ENCODE measurements at regions not wholly inside any gene's neighbourhood (a gene's known extent, or its start where the extent isn't known, plus 50 kb on each side); places are given as distances from the start of the nearest gene placed in this dataset.
"Not testable (repeated sequence)": the region's sequence is repeated elsewhere in the genome, so short reads cannot be mapped to it uniquely, and the experiment has no call there.

DNA sequence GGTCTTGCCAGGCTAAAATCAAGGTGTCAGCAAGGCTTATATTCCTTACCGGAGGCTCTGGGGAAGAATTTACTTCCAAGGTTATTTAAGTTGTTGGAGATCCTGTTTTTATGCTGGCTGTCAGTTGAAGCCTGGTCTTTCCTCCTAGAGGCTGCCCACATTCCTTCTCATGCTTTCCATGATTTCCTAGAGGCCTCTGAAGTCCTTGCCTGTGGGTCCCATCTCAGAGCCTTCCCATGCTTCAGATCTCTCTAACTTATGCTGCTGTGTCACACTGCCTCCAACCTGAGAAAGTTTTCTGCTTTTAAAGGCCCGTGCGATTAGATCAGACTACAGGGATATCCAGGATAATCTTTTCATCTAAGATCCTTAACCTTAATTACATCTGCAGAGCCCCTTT is 1877.3 kb downstream of the KHDRBS2 start:
- not testable (repeated sequence) for DNase-seq (ENCODE audit: low spot score); H3K79me2 ChIP-seq; H3K27ac ChIP-seq; H3K27me3 ChIP-seq; H3K9me3 ChIP-seq (ENCODE audit: low read depth); H3K4me1 ChIP-seq (ENCODE audit: insufficient read depth); H2AFZ ChIP-seq; H3K9me2 ChIP-seq (replicated peaks; ENCODE audit: insufficient read depth); H3K36me3 ChIP-seq (replicated peaks; ENCODE audit: insufficient read depth, low read depth); H3K4me3 ChIP-seq; H3K4me2 ChIP-seq; H4K20me1 ChIP-seq (ENCODE audit: insufficient read depth, poor library complexity, severe bottlenecking)
- WGBS (ENCODE audit: low lambda C conversion rate, missing lambda C conversion rate) = 89% methylated on average over 2 of the region's 3 CpGs

DNA sequence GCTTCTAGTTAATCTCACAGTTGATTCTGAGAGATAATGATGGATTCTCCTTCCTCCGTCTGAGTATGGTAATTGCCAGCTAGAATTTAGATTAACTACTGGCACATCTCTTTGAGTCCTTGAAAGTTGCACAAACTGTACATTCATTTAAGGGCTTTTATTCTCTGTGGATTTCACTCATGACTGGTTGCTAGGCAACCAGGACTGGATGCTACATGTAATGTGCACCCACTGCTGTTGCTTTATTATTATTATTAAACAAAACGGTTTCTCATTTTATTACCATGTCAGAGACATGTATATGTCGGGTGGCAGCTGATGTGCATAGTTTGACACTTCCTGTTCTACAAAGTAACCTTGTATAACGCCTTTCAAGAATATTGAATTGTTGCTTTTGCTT is 1882.8 kb downstream of the KHDRBS2 start:
- H3K4me3 ChIP-seq; H2AFZ ChIP-seq; H3K27ac ChIP-seq; H4K20me1 ChIP-seq (ENCODE audit: insufficient read depth, poor library complexity, severe bottlenecking); H3K9me3 ChIP-seq (ENCODE audit: low read depth); H3K4me1 ChIP-seq (ENCODE audit: insufficient read depth); H3K4me2 ChIP-seq; H3K36me3 ChIP-seq (replicated peaks; ENCODE audit: insufficient read depth, low read depth); DNase-seq (ENCODE audit: low spot score); H3K9me2 ChIP-seq (replicated peaks; ENCODE audit: insufficient read depth); H3K27me3 ChIP-seq; H3K79me2 ChIP-seq: not testable (repeated sequence)
- 66% methylated on average over 4 of the region's 4 CpGs for WGBS (ENCODE audit: low lambda C conversion rate, missing lambda C conversion rate)

GRCh38 chr6:60402490-60402889 is 1883.5 kb downstream of the KHDRBS2 start:
- not testable (repeated sequence) for H2AFZ ChIP-seq; H3K4me2 ChIP-seq; H3K27me3 ChIP-seq; H3K79me2 ChIP-seq; DNase-seq (ENCODE audit: low spot score); H3K27ac ChIP-seq; H3K4me3 ChIP-seq; H3K9me3 ChIP-seq (ENCODE audit: low read depth); H3K36me3 ChIP-seq (replicated peaks; ENCODE audit: insufficient read depth, low read depth); H3K9me2 ChIP-seq (replicated peaks; ENCODE audit: insufficient read depth); H4K20me1 ChIP-seq (ENCODE audit: insufficient read depth, poor library complexity, severe bottlenecking); H3K4me1 ChIP-seq (ENCODE audit: insufficient read depth)
- 99% methylated on average over 3 of the region's 3 CpGs for WGBS (ENCODE audit: low lambda C conversion rate, missing lambda C conversion rate)

GRCh38 chr6:60395261-60395660 is 1890.8 kb downstream of the KHDRBS2 start:
- not testable (repeated sequence) for H3K79me2 ChIP-seq; H3K9me3 ChIP-seq (ENCODE audit: low read depth); H3K4me3 ChIP-seq; H3K9me2 ChIP-seq (replicated peaks; ENCODE audit: insufficient read depth); H3K27ac ChIP-seq; H4K20me1 ChIP-seq (ENCODE audit: insufficient read depth, poor library complexity, severe bottlenecking); DNase-seq (ENCODE audit: low spot score); H3K4me1 ChIP-seq (ENCODE audit: insufficient read depth); H3K27me3 ChIP-seq; H2AFZ ChIP-seq; H3K4me2 ChIP-seq; H3K36me3 ChIP-seq (replicated peaks; ENCODE audit: insufficient read depth, low read depth)
- 82% methylated on average over 7 of the region's 7 CpGs for WGBS (ENCODE audit: low lambda C conversion rate, missing lambda C conversion rate)

GRCh38 chr6:60392969-60393368 is 1893.1 kb downstream of the KHDRBS2 start:
- H3K27ac ChIP-seq; H3K9me3 ChIP-seq (ENCODE audit: low read depth); DNase-seq (ENCODE audit: low spot score); H4K20me1 ChIP-seq (ENCODE audit: insufficient read depth, poor library complexity, severe bottlenecking); H3K9me2 ChIP-seq (replicated peaks; ENCODE audit: insufficient read depth); H3K27me3 ChIP-seq; H3K4me3 ChIP-seq; H3K4me1 ChIP-seq (ENCODE audit: insufficient read depth); H2AFZ ChIP-seq; H3K79me2 ChIP-seq; H3K36me3 ChIP-seq (replicated peaks; ENCODE audit: insufficient read depth, low read depth): not testable (repeated sequence)
- WGBS (ENCODE audit: low lambda C conversion rate, missing lambda C conversion rate) = 43% methylated on average over 4 of the region's 4 CpGs
- peak overlapping the region; percentile 9 for H3K4me2 ChIP-seq

DNA sequence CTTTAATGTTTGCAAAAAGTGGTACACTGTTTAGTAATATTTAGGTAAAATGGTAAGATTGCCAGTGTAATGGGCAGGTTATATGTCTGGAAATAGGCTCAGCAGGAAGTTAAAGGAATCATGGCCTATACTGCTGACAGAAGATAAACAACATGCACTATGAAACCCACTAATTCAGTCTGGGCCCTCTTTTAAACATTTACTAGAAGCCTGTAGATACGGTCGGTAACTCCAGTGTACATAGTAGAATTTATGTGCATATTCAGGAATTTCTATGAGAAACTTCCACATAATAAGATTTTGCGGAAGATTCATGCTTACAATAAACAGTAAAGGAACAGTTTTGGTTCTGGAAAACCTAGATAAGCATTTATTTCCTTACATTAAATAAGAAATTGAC is 1896.9 kb downstream of the KHDRBS2 start:
- H3K9me2 ChIP-seq (replicated peaks; ENCODE audit: insufficient read depth); H3K79me2 ChIP-seq; H3K4me1 ChIP-seq (ENCODE audit: insufficient read depth); H3K4me3 ChIP-seq; DNase-seq (ENCODE audit: low spot score); H3K27me3 ChIP-seq; H4K20me1 ChIP-seq (ENCODE audit: insufficient read depth, poor library complexity, severe bottlenecking); H3K4me2 ChIP-seq; H3K36me3 ChIP-seq (replicated peaks; ENCODE audit: insufficient read depth, low read depth); H3K9me3 ChIP-seq (ENCODE audit: low read depth); H2AFZ ChIP-seq; H3K27ac ChIP-seq: not testable (repeated sequence)
- 49% methylated on average over 3 of the region's 3 CpGs for WGBS (ENCODE audit: low lambda C conversion rate, missing lambda C conversion rate)

DNA sequence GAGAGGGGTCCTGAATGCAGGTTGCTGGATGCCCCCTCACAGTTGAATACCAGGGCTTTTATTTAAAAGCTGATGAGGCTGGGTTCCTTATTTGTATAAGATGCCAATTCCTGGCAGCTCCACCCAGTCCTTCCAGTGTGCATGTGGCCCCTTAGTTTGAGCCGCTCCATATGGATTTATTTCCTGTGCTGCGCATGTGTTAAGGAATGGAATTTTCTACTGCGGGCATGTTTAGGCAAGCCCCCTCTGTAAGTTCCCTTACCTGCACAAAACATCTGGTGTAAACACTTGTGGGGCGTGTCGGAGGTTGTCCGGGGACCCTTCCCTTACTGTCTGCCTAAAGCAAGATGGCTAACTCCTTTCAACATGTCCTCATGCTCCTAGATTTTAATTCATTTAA is 1901.4 kb downstream of the KHDRBS2 start:
- not testable (repeated sequence) for H3K36me3 ChIP-seq (replicated peaks; ENCODE audit: insufficient read depth, low read depth); H4K20me1 ChIP-seq (ENCODE audit: insufficient read depth, poor library complexity, severe bottlenecking); H3K79me2 ChIP-seq; DNase-seq (ENCODE audit: low spot score); H3K27ac ChIP-seq; H3K9me2 ChIP-seq (replicated peaks; ENCODE audit: insufficient read depth); H3K9me3 ChIP-seq (ENCODE audit: low read depth); H2AFZ ChIP-seq; H3K4me2 ChIP-seq; H3K4me3 ChIP-seq; H3K4me1 ChIP-seq (ENCODE audit: insufficient read depth); H3K27me3 ChIP-seq
- WGBS (ENCODE audit: low lambda C conversion rate, missing lambda C conversion rate) = 83% methylated on average over 6 of the region's 6 CpGs

- not testable (repeated sequence) for H3K79me2 ChIP-seq; H3K27ac ChIP-seq; H4K20me1 ChIP-seq (ENCODE audit: insufficient read depth, poor library complexity, severe bottlenecking); H2AFZ ChIP-seq; H3K4me3 ChIP-seq; H3K4me1 ChIP-seq (ENCODE audit: insufficient read depth); H3K9me2 ChIP-seq (replicated peaks; ENCODE audit: insufficient read depth); H3K4me2 ChIP-seq; H3K36me3 ChIP-seq (replicated peaks; ENCODE audit: insufficient read depth, low read depth); H3K9me3 ChIP-seq (ENCODE audit: low read depth); H3K27me3 ChIP-seq; DNase-seq (ENCODE audit: low spot score)
- WGBS (ENCODE audit: low lambda C conversion rate, missing lambda C conversion rate) = 67% methylated on average over 5 of the region's 5 CpGs
Observed at GRCh38 chr6:60382771-60383170, 1903.3 kb downstream of the KHDRBS2 start.

DNA sequence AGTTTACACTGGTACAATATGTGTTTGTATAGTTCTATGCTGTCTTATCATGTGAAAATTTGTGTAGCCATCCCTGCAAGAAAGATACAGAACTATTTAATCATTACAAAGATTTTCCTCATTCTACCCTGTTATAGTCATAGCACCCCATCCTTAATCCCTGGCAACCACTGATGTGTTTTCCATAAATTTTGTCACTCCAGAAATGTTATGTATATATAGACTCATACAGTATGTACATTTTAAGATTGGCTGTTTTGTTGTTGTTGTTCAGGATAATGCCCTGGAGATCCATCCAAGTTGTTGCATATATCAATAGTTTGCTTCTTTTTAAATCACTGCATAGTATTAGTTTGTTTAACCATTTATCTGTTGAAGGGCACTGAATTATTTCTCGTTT is 1911.9 kb downstream of the KHDRBS2 start:
- not testable (repeated sequence) for H3K79me2 ChIP-seq; H4K20me1 ChIP-seq (ENCODE audit: insufficient read depth, poor library complexity, severe bottlenecking); H3K27ac ChIP-seq; H3K4me2 ChIP-seq; H3K27me3 ChIP-seq; H3K4me1 ChIP-seq (ENCODE audit: insufficient read depth); H3K9me3 ChIP-seq (ENCODE audit: low read depth); DNase-seq (ENCODE audit: low spot score); H3K4me3 ChIP-seq; H3K36me3 ChIP-seq (replicated peaks; ENCODE audit: insufficient read depth, low read depth); H2AFZ ChIP-seq; H3K9me2 ChIP-seq (replicated peaks; ENCODE audit: insufficient read depth)
- WGBS (ENCODE audit: low lambda C conversion rate, missing lambda C conversion rate) = 65% methylated on average over 1 of the region's 1 CpG

Measured in hepatocyte (in vitro differentiated cells).